Large intestine (tissue), 3 donors: ENCODE measurements at regions not wholly inside any gene's neighbourhood (a gene's known extent, or its start where the extent isn't known, plus 50 kb on each side); places are given as distances from the start of the nearest gene placed in this dataset.

Experiments used
- DNase-seq, 2 donors: peaks; one replicate each; pipeline versions ENCODE4 v3.0.0 to v3.0.0-alpha.2; 2013
- H3K27ac ChIP-seq: one replicate; pipeline ENCODE4 v1.5.1; 2013; ENCODE audit warnings: low read length
- H3K27me3 ChIP-seq: 2 replicates; pipeline ENCODE4 v1.6.1; 2013; ENCODE audit warnings: low read length; ENCODE audit not compliant: control insufficient read depth, insufficient read depth
- H3K36me3 ChIP-seq: 2 replicates; pipeline ENCODE4 v1.6.1; 2013; ENCODE audit warnings: low read length; ENCODE audit not compliant: control insufficient read depth, insufficient read depth
- H3K4me1 ChIP-seq: one replicate; pipeline ENCODE4 v1.6.1; 2013; ENCODE audit warnings: low read length; ENCODE audit not compliant: control insufficient read depth, insufficient read depth
- H3K4me3 ChIP-seq: one replicate; pipeline ENCODE4 v1.5.1; 2013; ENCODE audit warnings: low read length
- H3K9me3 ChIP-seq: one replicate; pipeline ENCODE4 v1.6.1; 2013; ENCODE audit warnings: mild to moderate bottlenecking, low read depth, low read length, moderate library complexity; ENCODE audit not compliant: control insufficient read depth
- WGBS: methylation state at CpG from one replicate; pipeline ENCODE4 v1.1.5; 2013; ENCODE audit warnings: low lambda C conversion rate; ENCODE audit not compliant: insufficient coverage; 5-methylcytosine and 5-hydroxymethylcytosine counted together

- Histone ChIP-seq H3K27me3 (no peaks in the 10 kb centered on the region), H3K4me3 (no peak overlapping the region), H3K9me3 (no peaks in the 10 kb centered on the region), H3K36me3 (no peaks in the 10 kb centered on the region), H3K4me1 (no peaks in the 10 kb centered on the region), H3K27ac (no peak overlapping the region)
- WGBS: no CpG with 5 or more reads among the region's 3 CpGs
- no peak for DNase-seq
Observed at GRCh38 chr12:77387214-77387613, 321.8 kb upstream of the E2F7 start.

- H3K27ac ChIP-seq: no peak overlapping the region
- H3K27me3 ChIP-seq: no peaks in the 10 kb centered on the region
- no peak overlapping the region for H3K4me3 ChIP-seq
- H3K36me3 ChIP-seq: no peaks in the 10 kb centered on the region
- no peak for DNase-seq
- H3K4me1 ChIP-seq: no peaks in the 10 kb centered on the region
- 100% methylated on average over 1 of the region's 3 CpGs for WGBS
- H3K9me3 ChIP-seq: no peaks in the 10 kb centered on the region
Observed at GRCh38 chr12:77384941-77385340, 319.6 kb upstream of the E2F7 start.

- no peak overlapping the region for H3K4me3 ChIP-seq
- no peaks in the 10 kb centered on the region for H3K36me3 ChIP-seq
- H3K27ac ChIP-seq: no peak overlapping the region
- DNase-seq: no peak
- no peaks in the 10 kb centered on the region for H3K4me1 ChIP-seq
- 100% methylated on average over 2 of the region's 5 CpGs for WGBS
- H3K27me3 ChIP-seq: no peaks in the 10 kb centered on the region
- H3K9me3 ChIP-seq: no peaks in the 10 kb centered on the region
Observed at GRCh38 chr12:77382096-77382742, 316.9 kb upstream of the E2F7 start.

- H3K4me3 ChIP-seq: no peak overlapping the region
- no peak for DNase-seq
- H3K36me3 ChIP-seq: no peaks in the 10 kb centered on the region
- peaks cover under 1% of the 10 kb centered on the region for H3K4me1 ChIP-seq
- H3K9me3 ChIP-seq: no peaks in the 10 kb centered on the region
- H3K27me3 ChIP-seq: no peaks in the 10 kb centered on the region
- no peak overlapping the region for H3K27ac ChIP-seq
- WGBS: no CpG with 5 or more reads among the region's 6 CpGs
Observed at GRCh38 chr12:77377622-77378021, 312.3 kb upstream of the E2F7 start.

GRCh38 chr12:77377116-77377515 lies 311.7 kb upstream of the E2F7 start:
- Histone ChIP-seq H3K36me3 (no peaks in the 10 kb centered on the region), H3K27ac (no peak overlapping the region), H3K27me3 (no peaks in the 10 kb centered on the region), H3K4me1 (peaks cover 5% of the 10 kb centered on the region), H3K9me3 (no peaks in the 10 kb centered on the region), H3K4me3 (no peak overlapping the region)
- WGBS: no CpG with 5 or more reads among the region's 1 CpG
- DNase-seq: no peak

- Histone ChIP-seq H3K4me3 (no peak overlapping the region), H3K9me3 (no peaks in the 10 kb centered on the region), H3K27ac (no peak overlapping the region), H3K27me3 (no peaks in the 10 kb centered on the region), H3K36me3 (no peaks in the 10 kb centered on the region), H3K4me1 (peaks cover 5% of the 10 kb centered on the region)
- no peak for DNase-seq
- WGBS: no CpG with 5 or more reads among the region's 1 CpG
Observed at GRCh38 chr12:77374673-77375072, 309.3 kb upstream of the E2F7 start.

- no peaks in the 10 kb centered on the region for H3K9me3 ChIP-seq
- H3K4me1 ChIP-seq: peaks cover 5% of the 10 kb centered on the region
- H3K36me3 ChIP-seq: no peaks in the 10 kb centered on the region
- H3K27ac ChIP-seq: peak overlapping the region; percentile 24
- 40% methylated on average over 1 of the region's 1 CpG for WGBS
- H3K4me3 ChIP-seq: no peak overlapping the region
- DNase-seq: no peak
- no peaks in the 10 kb centered on the region for H3K27me3 ChIP-seq
Observed at GRCh38 chr12:77372494-77372893, 307.1 kb upstream of the E2F7 start.

- H3K27ac ChIP-seq: peak overlapping the region; percentile 24
- H3K9me3 ChIP-seq: no peaks in the 10 kb centered on the region
- H3K27me3 ChIP-seq: no peaks in the 10 kb centered on the region
- DNase-seq: peak; percentile 86 to 92
- no peak overlapping the region for H3K4me3 ChIP-seq
- WGBS: no CpG with 5 or more reads among the region's 2 CpGs
- H3K36me3 ChIP-seq: no peaks in the 10 kb centered on the region
- H3K4me1 ChIP-seq: peaks cover 5% of the 10 kb centered on the region
Observed at GRCh38 chr12:77372026-77372425, 306.7 kb upstream of the E2F7 start.

GRCh38 chr12:77368379-77368778 lies 303.0 kb upstream of the E2F7 start:
- Histone ChIP-seq H3K4me3 (no peak overlapping the region), H3K27me3 (no peaks in the 10 kb centered on the region), H3K27ac (no peak overlapping the region), H3K9me3 (no peaks in the 10 kb centered on the region), H3K4me1 (peaks cover 5% of the 10 kb centered on the region), H3K36me3 (no peaks in the 10 kb centered on the region)
- no CpG with 5 or more reads among the region's 2 CpGs for WGBS
- DNase-seq: no peak

- Histone ChIP-seq H3K27me3 (no peaks in the 10 kb centered on the region), H3K4me3 (no peak overlapping the region), H3K9me3 (no peaks in the 10 kb centered on the region), H3K27ac (no peak overlapping the region), H3K4me1 (peaks cover 5% of the 10 kb centered on the region), H3K36me3 (no peaks in the 10 kb centered on the region)
- DNase-seq: no peak
- 100% methylated on average over 1 of the region's 2 CpGs for WGBS
Observed at GRCh38 chr12:77366616-77367015, 301.2 kb upstream of the E2F7 start.

- no peak for DNase-seq
- Histone ChIP-seq H3K27me3 (no peaks in the 10 kb centered on the region), H3K36me3 (no peaks in the 10 kb centered on the region), H3K4me3 (no peak overlapping the region), H3K9me3 (no peaks in the 10 kb centered on the region), H3K27ac (no peak overlapping the region), H3K4me1 (peaks cover 5% of the 10 kb centered on the region)
- no CpG with 5 or more reads among the region's 1 CpG for WGBS
Observed at GRCh38 chr12:77364400-77364799, 299.0 kb upstream of the E2F7 start.
